DMS 273 (cell line): ENCODE measurements at regions not wholly inside any gene's neighbourhood (a gene's known extent, or its start where the extent isn't known, plus 50 kb on each side); places are given as distances from the start of the nearest gene placed in this dataset.

Source experiments
- DNase-seq: peaks from one replicate; lab custom pipeline; 2025; ENCODE audit not compliant: unreplicated experiment; lab: John Stamatoyannopoulos, UW

DNA sequence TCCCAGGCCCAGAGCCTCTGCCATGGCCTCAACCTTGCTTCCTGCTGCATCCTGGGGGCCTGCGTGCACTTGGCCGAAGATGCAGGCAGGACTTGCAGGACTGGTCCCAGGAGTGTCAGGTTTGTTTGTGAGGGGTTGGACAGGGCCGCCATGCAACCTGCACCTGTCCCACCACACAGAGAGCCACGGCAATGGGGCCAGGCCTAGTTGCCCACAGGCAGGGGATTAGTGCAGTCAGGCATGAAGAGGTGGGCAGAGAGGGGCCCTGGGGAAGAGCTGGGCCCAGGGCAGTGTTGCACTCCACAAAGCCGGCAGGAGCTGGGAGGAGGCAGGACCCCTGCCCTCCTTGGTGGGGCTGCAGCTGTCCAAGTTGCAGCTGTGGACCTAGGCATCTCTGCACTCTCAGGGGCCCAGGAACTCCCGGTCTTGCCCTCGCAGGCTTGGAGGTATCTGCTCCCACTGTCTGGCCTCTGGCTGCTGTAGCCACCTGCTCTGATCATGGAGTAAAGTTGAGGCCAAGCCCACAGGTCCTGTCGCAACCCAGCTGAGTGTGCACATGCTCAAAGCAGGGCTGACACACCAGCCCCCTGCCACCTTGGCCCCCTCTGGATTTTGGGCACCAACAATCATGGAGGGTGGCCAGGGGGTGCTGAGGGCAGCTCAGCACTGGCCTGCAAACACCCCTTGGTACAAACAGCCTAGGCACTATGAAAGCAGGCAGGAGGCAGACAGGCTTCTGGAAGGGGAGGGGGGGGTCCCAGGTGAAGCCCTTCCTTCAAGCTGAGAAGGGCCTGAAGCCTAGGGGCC, 190.4 kb upstream of the PCDH10 start:
- no peak for DNase-seq

DNA sequence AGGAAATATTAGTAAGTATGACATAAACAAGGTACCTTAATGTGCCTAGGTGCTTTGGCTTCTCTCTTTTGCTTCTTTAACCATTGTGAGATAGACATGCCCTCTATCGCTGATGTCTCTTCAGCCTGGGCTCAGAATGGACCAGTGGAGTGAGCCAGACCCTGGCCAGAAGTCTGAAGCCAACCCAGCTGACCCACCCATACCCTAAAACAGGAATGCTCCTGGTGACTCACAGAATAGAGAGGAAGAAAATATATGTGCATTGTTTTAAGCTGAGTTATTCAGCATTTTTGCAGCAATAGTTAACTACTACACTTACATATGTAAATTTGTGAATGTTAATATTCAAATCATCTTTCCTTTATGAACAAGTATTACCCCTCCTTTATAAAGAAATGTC, 167.5 kb upstream of the PCDH10 start:
- no peak for DNase-seq

GRCh38 chr4:132982151-132982550, 166.9 kb upstream of the PCDH10 start:
- DNase-seq = no peak

DNA sequence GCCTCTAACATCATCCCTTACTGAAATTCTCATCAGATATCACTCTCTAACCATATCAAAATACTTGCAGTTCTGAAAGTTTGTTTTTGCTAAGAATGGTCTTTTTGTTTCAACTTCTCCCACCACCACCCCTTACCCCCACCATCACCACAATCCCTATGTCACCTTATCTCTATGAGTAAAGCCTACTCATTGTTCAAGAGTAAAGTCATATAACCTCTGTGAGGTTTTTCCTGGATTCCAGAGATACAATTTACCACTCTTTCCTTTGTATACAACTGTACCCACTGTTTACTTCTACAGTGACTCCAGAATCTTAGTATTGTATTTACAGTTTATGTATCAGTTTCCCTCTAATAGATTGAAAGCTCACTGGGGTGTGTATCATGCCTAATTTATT, 158.0 kb upstream of the PCDH10 start:
- no peak for DNase-seq

DNA sequence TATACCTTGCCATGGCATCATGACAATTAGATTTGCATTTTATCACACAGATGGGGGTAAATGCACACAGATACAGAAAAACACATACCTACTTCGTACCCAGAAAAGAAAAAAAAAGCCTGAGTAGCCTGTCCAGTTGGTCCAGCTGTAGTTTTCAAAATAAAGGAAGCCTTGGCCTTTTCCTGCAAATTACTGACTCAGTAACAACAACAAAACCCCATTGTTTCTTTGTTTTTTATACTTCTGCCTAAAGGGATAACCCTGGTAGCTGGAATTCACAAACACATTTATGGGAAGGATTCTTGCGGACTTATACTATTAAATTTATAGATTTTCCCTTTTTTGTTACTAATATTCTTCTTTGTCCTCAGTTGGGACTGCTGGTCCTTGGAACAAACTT, 156.4 kb upstream of the PCDH10 start:
- DNase-seq = no peak

- DNase-seq = no peak
Observed at GRCh38 chr4:132998585-132999230, 150.4 kb upstream of the PCDH10 start.

- peak; percentile 8 for DNase-seq
Observed at GRCh38 chr4:133000012-133000411, 149.1 kb upstream of the PCDH10 start.

DNA sequence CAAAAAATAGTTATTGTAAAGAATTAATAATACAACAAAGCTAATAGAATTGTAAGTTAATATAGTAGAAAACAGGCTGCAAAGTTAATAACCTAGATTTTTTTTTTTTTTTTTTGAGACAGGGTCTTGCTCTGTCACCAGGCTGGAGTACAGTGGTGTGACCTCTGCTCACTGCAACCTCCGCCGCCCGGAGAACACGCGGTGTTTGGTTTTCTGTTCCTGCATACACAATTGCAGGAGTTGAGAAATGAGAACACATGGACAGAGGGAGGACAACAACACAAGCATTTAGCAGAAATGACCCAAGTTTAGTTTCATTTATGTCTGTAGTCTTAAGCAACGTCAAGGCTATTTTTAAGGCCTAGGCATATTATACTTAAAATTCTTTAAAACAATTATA, 145.9 kb upstream of the PCDH10 start:
- no peak for DNase-seq

- DNase-seq = no peak
Observed at GRCh38 chr4:133014473-133015135, 134.5 kb upstream of the PCDH10 start.

DNA sequence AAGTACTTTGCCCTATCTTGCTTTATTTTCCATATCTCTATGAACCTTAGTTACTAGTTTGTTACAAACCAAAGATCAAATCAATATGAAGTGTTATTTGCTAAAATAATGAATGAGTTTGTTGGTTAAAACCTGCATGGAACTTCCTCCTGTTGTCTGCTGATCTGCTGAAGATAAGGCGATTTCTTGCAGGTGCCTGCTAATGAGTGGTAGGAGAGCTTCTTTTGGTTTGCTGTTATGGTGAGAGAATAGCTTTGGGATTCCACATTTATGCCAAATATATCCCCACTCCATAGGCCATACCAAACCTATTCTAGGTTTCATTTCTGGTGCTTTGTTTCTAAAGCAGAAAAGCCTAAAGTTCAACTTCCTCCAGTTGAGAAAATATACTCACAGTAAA, 103.8 kb upstream of the PCDH10 start:
- DNase-seq = no peak

- DNase-seq = no peak
Observed at GRCh38 chr4:133046156-133046555, 102.9 kb upstream of the PCDH10 start.

GRCh38 chr4:133058701-133059100, 90.4 kb upstream of the PCDH10 start:
- peak; percentile 6 for DNase-seq

GRCh38 chr4:133059117-133059516, 90.0 kb upstream of the PCDH10 start:
- DNase-seq = no peak

DNA sequence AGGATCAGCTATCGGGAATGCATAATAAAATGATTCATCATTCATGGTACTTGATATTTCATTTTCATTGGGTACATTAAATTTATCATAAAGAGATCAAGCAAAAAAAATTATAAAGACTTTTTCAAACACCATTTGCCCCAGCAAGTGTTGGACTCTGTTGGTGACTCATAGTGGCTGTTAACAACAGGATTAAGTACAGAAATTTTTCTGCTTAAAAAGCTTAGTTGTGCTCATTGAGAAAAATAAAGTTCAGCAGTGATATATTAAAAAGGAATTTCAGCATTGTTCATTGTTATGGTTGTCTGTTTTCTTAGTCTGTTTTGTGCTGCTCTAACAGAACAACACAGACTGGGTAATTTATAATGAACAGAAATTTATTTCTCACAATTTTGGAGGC, 86.2 kb upstream of the PCDH10 start:
- no peak for DNase-seq

- DNase-seq = no peak
Observed at GRCh38 chr4:133068083-133068482, 81.0 kb upstream of the PCDH10 start.

DNA sequence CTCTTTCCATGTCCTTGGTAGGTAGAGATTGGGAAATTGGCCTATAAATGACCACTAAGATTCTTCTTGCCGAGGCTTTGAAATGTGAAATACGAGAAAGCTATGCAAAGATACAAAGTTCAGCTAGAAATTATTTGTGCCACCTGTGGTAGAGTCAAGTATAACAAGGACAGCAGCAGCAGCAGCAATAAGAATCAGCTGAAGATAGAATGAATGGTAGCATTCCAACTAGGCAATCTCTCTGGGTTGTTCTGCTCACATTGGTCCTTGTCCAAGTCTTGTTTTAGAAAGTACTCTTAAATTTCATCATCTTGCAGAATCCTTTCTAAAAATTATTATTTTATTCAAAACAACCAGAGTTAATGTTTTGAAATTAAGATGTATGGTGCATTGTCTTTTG, 67.8 kb upstream of the PCDH10 start:
- DNase-seq = peak; percentile 1

DNA sequence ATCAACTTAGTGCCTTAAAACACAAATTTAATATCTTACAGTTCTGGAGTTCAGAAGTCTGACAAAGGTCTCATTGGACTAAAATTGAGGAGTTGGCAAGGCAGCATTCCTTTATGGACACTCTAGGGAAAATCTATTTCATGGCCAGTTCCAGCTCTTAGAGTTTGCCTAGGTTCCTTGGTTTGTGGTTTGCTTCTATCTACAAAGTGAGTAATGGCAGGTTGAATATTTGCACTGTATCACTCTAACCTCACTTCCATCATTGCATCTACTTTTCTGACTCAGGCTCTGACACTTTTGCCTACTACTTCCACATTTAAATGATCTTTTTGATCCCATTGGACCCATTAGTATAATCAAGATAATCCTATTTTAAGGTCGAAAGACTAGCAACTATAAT, 64.7 kb upstream of the PCDH10 start:
- DNase-seq = no peak

DNA sequence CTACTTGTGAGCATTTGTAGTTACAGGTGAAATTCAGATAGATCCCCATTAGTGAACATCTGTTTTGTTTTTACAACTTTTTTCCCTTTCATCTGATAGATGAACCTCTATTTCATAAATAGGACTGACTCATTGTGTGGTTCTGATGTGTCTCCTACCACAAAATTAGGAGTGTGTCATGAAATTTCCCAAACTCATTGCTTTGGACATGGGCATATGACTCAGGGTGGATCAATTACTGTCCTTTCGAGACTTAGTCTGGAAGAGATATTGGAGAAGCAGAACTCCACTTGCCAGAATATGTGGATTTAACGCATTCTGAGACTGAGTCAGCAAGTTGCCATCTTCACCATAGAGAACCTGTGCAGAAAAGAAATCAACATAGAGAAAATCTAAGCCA, 53.5 kb upstream of the PCDH10 start:
- no peak for DNase-seq

GRCh38 chr4:133096972-133097371, 52.1 kb upstream of the PCDH10 start:
- no peak for DNase-seq
